Heart left ventricle (tissue), 13 donors: ENCODE measurements at regions not wholly inside any gene's neighbourhood (a gene's known extent, or its start where the extent isn't known, plus 50 kb on each side); places are given as distances from the start of the nearest gene placed in this dataset.

Experiments
- POLR2A ChIP-seq, 2 donors: fragments of 450-650 bp; IDR thresholded peaks; one replicate each; pipeline ENCODE4 v1.6.1; 2017; ENCODE audit warnings: antibody characterized with exemption in 2 of 2, mild to moderate bottlenecking in 2 of 2, moderate library complexity in 2 of 2
- TF ChIP-seq, protein P1 (sequence below), 12 donors: fragments of 200-600 bp; sonication (generic) in 4 of 12; IDR thresholded peaks; one replicate each; pipeline versions ENCODE4 v1.5.0 to v1.8.0; 2018 to 2022; ENCODE audit warnings: antibody characterized with exemption in 12 of 12, mild to moderate bottlenecking in 5 of 12
- donor health status: ischemic (EF 13 %, LVEDD 7.1; RV severe dilation, severe dysfunction).
- donor health status: DM: no; HTN: yes; CAD: no.
- donor health status: DM: no; HTN: no; CAD: no.
- donor health status: ischemic (EF 25% LVEDD 6.9; RV normal size, moderate dysfunction).
- donor health status: ischemic (EF 25% LVEDD 5.7; RV mildly dilated, moderate dysfunction).
- donor health status: ischemic (EF 35%, LVEDD 5.7; RV mildly dilated, moderate dysfunction).
- donor health status: nonischemic (EF 11% LVEDD 7.7; RV severe dilation, severe dysfunction).
- donor health status: DM: yes; HTN: yes; CAD: no.
- donor health status: PGD.
- donor health status: ischemic (EF 29% LVEDD 5.4; RV normal size, mild dysfunction).
- donor health status: nonischemic (EF 23%, LVEDD 6.1; RV moderate dilation, normal function).

DNA sequence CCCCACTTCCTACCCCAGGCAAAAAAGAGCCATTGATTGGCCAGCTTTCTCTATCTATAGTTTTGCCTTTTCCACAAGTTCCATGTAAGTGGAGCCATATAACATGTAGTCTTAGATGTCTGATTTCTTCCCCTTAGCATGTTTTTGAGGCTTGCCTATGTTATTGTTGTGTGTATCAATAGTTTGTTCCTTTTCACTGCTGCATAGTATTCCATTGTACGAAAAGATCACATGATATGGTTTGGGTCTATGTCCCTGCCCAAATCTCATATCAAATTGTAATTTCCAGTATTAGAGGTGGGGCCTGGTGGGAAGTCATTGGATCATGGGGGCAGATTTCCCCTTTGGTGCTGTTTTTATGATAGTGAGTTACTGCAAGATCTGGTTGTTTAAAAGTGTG, 93.6 kb upstream of the RFLNA start:
- TF ChIP-seq, protein P1, sequence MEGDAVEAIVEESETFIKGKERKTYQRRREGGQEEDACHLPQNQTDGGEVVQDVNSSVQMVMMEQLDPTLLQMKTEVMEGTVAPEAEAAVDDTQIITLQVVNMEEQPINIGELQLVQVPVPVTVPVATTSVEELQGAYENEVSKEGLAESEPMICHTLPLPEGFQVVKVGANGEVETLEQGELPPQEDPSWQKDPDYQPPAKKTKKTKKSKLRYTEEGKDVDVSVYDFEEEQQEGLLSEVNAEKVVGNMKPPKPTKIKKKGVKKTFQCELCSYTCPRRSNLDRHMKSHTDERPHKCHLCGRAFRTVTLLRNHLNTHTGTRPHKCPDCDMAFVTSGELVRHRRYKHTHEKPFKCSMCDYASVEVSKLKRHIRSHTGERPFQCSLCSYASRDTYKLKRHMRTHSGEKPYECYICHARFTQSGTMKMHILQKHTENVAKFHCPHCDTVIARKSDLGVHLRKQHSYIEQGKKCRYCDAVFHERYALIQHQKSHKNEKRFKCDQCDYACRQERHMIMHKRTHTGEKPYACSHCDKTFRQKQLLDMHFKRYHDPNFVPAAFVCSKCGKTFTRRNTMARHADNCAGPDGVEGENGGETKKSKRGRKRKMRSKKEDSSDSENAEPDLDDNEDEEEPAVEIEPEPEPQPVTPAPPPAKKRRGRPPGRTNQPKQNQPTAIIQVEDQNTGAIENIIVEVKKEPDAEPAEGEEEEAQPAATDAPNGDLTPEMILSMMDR (IDR thresholded peaks at IDR 0.05) = no peak
- no peak for TF ChIP-seq POLR2A (IDR thresholded peaks at IDR 0.05)
